T-helper 2 cell (primary cell): ENCODE measurements at regions not wholly inside any gene's neighbourhood (a gene's known extent, or its start where the extent isn't known, plus 50 kb on each side); places are given as distances from the start of the nearest gene placed in this dataset.
"Not testable (repeated sequence)": the region's sequence is repeated elsewhere in the genome, so short reads cannot be mapped to it uniquely, and the experiment has no call there.

ENCODE experiments used
- DNase-seq, 5 experiments: peaks; one replicate each; pipeline versions ENCODE4 v3.0.0 to v3.0.0-alpha.2; 2012 to 2022

- no peak for DNase-seq
These were observed 82.4 kb upstream of the MAGI3 start for GRCh38 chr1:113307771-113308445.

- not testable (repeated sequence) for DNase-seq
These were observed 77.7 kb upstream of the MAGI3 start for GRCh38 chr1:113312651-113313050.

- no peak for DNase-seq
These were observed 75.7 kb upstream of the MAGI3 start for GRCh38 chr1:113314600-113314999.

- no peak for DNase-seq
These were observed 70.0 kb upstream of the MAGI3 start for GRCh38 chr1:113320272-113320671.

GRCh38 chr1:113320972-113321680 is 69.2 kb upstream of the MAGI3 start:
- no peak for DNase-seq

GRCh38 chr1:113321771-113322387 is 68.4 kb upstream of the MAGI3 start:
- DNase-seq: no peak

- DNase-seq: no peak
These were observed 67.9 kb upstream of the MAGI3 start for GRCh38 chr1:113322439-113322838.

GRCh38 chr1:113325022-113325421 is 65.3 kb upstream of the MAGI3 start:
- DNase-seq: no peak

GRCh38 chr1:113326976-113327375 is 63.3 kb upstream of the MAGI3 start:
- DNase-seq: no peak

GRCh38 chr1:113333056-113333455 is 57.3 kb upstream of the MAGI3 start:
- DNase-seq: no peak

- no peak for DNase-seq
These were observed 50.3 kb upstream of the MAGI3 start for GRCh38 chr1:113340038-113340437.
